Activated B cell treated with CpG ODN at 0.5 μM for 24 hours (primary cell): ENCODE measurements at regions not wholly inside any gene's neighbourhood (a gene's known extent, or its start where the extent isn't known, plus 50 kb on each side); places are given as distances from the start of the nearest gene placed in this dataset.

Source experiments
- ATAC-seq: fragments of 200-7000 bp; cut with Tn5 transposase; one replicate; pipeline ENCODE4 v1.10.0; 2021; ENCODE audit warnings: low read depth, mild to moderate bottlenecking, moderate library complexity
- CTCF ChIA-PET: fragments of 350-600 bp; sonication (Branson Sonifier 250); formaldehyde crosslinking; loops from one replicate; lab custom pipeline; 2021; ENCODE audit warnings: antibody characterized with exemption; lab: Charles Lee
- POLR2A ChIA-PET: fragments of 350-600 bp; sonication (Branson Sonifier 250); formaldehyde crosslinking; loops from one replicate; lab custom pipeline; 2021; ENCODE audit warnings: antibody characterized with exemption; lab: Charles Lee
- DNase-seq: peaks from one replicate; pipeline ENCODE4 v3.0.0; 2022
- H3K27ac Mint-ChIP-seq: one replicate; pipeline ENCODE4 v1.8.0; 2020; ENCODE audit warnings: mixed read lengths
- H3K27me3 Mint-ChIP-seq: one replicate; pipeline ENCODE4 v1.8.0; 2021; ENCODE audit warnings: mixed read lengths
- H3K36me3 Mint-ChIP-seq: one replicate; pipeline ENCODE4 v1.8.0; 2021; ENCODE audit warnings: low read depth, mixed read lengths
- H3K4me1 Mint-ChIP-seq: one replicate; pipeline ENCODE4 v1.8.0; 2021; ENCODE audit warnings: mixed read lengths
- H3K4me3 Mint-ChIP-seq: one replicate; pipeline ENCODE4 v1.8.0; 2020; ENCODE audit warnings: mild to moderate bottlenecking, mixed read lengths
- H3K9me3 Mint-ChIP-seq: one replicate; pipeline ENCODE4 v1.8.0; 2020; ENCODE audit warnings: mixed read lengths
- CTCF ChIP-seq: fragments of 200-600 bp; IDR thresholded peaks from one replicate; pipeline ENCODE4 v1.8.0; 2022; ENCODE audit warnings: antibody characterized with exemption, mild to moderate bottlenecking
- intact Hi-C: fragments of 100-400 bp; cut with micrococcal nuclease; formaldehyde crosslinking; loops from one replicate; pipeline ENCODE4 v1.15.1; 2024

GRCh38 chr2:19246496-19246895, 111.9 kb downstream of the OSR1 start:
- H3K4me1 Mint-ChIP-seq: no peaks in the 10 kb centered on the region
- no peak for TF ChIP-seq CTCF
- H3K9me3 Mint-ChIP-seq: no peaks in the 10 kb centered on the region
- no peak overlapping the region for H3K27ac Mint-ChIP-seq
- peaks cover 2% of the 10 kb centered on the region for H3K27me3 Mint-ChIP-seq
- intact Hi-C loops: no loop called here
- no peak for DNase-seq
- no peaks in the 10 kb centered on the region for H3K36me3 Mint-ChIP-seq
- H3K4me3 Mint-ChIP-seq: no peak overlapping the region
- no peak for ATAC-seq
- CTCF ChIA-PET: no interaction called here
- POLR2A ChIA-PET: no interaction called here

- Mint-ChIP-seq H3K4me3 (no peak overlapping the region), H3K9me3 (no peaks in the 10 kb centered on the region), H3K4me1 (no peaks in the 10 kb centered on the region), H3K27me3 (peaks cover 4% of the 10 kb centered on the region), H3K36me3 (no peaks in the 10 kb centered on the region), H3K27ac (no peak overlapping the region)
- CTCF ChIA-PET: no interaction called here
- ATAC-seq (no peak), DNase-seq (no peak)
- no peak for TF ChIP-seq CTCF
- intact Hi-C loops: no loop called here
- POLR2A ChIA-PET: no interaction called here
These were observed 113.7 kb downstream of the OSR1 start for GRCh38 chr2:19244460-19245363.

DNA sequence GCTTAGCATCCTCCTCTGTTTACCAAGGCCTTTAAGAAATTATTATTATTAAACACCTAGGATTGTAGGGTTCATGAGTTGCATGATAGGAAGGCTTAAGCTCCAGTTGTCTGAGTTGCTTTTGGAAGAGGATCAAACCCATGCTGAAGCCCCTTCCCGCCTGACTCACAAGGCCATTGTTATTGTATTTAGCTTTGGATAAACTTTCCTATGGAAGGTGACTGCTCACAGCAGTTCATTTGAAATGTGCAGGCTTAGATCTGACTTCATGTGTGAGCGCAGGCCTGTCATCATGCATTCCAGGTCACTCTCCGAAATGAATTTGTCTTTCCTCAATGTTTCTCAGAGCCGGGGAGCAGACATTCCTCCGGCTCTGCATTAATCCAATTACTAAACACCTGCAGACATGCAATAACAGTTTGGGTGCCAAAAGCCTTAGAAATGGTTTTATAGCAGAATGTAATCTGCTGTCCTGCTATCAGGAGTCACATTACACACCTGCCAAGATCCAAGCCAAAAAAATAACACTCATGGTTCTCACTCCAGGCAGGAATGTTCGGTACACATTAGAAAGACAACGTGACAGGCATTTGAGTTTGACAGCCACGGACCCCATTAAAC, 119.9 kb downstream of the OSR1 start:
- no peaks in the 10 kb centered on the region for H3K36me3 Mint-ChIP-seq
- H3K4me1 Mint-ChIP-seq: no peaks in the 10 kb centered on the region
- no peak for ATAC-seq
- H3K4me3 Mint-ChIP-seq: no peak overlapping the region
- POLR2A ChIA-PET: no interaction called here
- CTCF ChIA-PET: no interaction called here
- no peak for TF ChIP-seq CTCF
- peaks cover 4% of the 10 kb centered on the region for H3K27me3 Mint-ChIP-seq
- no peaks in the 10 kb centered on the region for H3K9me3 Mint-ChIP-seq
- no peak for DNase-seq
- no peak overlapping the region for H3K27ac Mint-ChIP-seq
- intact Hi-C loops: no loop called here

DNA sequence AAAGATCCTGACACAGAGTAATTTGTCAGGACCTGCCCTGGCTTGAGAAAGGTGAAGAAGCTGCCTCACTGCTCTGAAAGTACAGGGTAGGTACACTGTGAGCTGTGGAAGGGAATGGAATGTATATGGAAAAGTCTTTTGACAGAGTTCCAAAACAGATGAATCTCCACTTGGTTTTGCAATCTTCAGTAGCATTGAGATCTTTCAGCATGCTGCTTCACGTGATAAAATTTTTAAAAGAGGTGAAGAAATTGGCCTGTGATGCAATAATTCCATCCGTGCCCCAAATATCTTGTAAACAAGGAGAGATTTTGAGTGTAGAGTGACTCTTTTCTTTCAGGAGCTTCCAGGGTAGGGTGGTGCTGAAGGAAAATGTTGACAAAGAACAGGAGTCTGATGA, 123.1 kb downstream of the OSR1 start:
- DNase-seq: no peak
- intact Hi-C loops: no loop called here
- Mint-ChIP-seq H3K27me3 (no peaks in the 10 kb centered on the region), H3K27ac (no peak overlapping the region), H3K4me3 (no peak overlapping the region), H3K9me3 (no peaks in the 10 kb centered on the region), H3K36me3 (no peaks in the 10 kb centered on the region), H3K4me1 (no peaks in the 10 kb centered on the region)
- ChIA-PET CTCF (no interaction called here), POLR2A (no interaction called here)
- ATAC-seq: no peak
- no peak for TF ChIP-seq CTCF

DNA sequence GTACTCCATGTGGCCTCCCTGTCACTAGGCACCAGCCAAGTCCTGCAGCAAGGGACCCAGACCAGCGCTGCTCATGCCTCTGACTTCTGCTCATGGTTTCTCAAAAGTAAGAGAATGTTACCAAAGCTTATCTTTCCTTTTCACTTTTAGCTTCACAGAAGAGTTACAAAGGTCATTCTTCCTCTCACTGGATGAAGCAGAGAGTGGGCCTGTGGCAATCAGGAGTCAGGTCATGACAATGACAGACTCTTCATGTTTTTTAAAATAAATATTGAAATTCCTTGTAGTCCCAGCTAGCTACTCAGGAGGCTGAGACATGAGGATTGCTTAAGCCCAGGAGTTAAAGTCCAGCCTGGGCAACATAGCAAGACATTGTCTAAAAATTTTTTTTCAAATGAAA, 126.1 kb downstream of the OSR1 start:
- Mint-ChIP-seq H3K4me1 (no peaks in the 10 kb centered on the region), H3K4me3 (no peak overlapping the region), H3K27me3 (no peaks in the 10 kb centered on the region), H3K9me3 (no peaks in the 10 kb centered on the region), H3K27ac (no peak overlapping the region), H3K36me3 (no peaks in the 10 kb centered on the region)
- ATAC-seq (no peak), DNase-seq (no peak)
- POLR2A ChIA-PET: no interaction called here
- CTCF ChIA-PET: no interaction called here
- intact Hi-C loops: no loop called here
- no peak for TF ChIP-seq CTCF
